ENCODE measurements at regions not wholly inside any gene's neighbourhood (a gene's known extent, or its start where the extent isn't known, plus 50 kb on each side); places are given as distances from the start of the nearest gene placed in this dataset.

DNA sequence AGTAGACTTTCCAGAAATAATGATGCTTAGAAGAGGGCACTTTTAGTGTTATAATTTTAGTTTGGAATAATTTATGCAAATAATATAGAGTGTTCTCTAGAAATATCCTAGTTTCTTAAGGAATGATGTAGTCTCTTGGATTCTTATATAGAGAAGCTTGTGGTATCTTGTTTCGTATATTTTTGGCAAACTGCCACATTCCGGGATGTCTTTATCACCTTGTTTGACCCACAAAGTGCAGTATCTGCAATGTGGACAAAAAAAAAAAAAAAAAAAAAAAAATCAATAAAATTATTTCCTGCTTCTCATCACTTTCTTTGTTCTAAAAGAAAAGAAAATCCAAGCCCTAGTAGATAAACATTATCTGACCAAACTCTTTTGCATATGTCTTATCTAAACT, 1577.7 kb upstream of the TENM3 start:
- TF ChIP-seq YY1 (IDR thresholded peaks at IDR 0.05; ENCODE audit: insufficient read depth, insufficient read length) (no peak), SUZ12 (IDR thresholded peaks at IDR 0.05; ENCODE audit: extremely low read depth, insufficient read depth, insufficient read length) (no peak)

Measured in NT2/D1 (cell line).